Stimulated activated CD4-positive, alpha-beta T cell treated with anti-CD3 and anti-CD28 coated beads, TNF-alpha, amount 100 ng/mL, for 48 hours (primary cell): ENCODE measurements at regions not wholly inside any gene's neighbourhood (a gene's known extent, or its start where the extent isn't known, plus 50 kb on each side); places are given as distances from the start of the nearest gene placed in this dataset.
"Not testable (repeated sequence)": the region's sequence is repeated elsewhere in the genome, so short reads cannot be mapped to it uniquely, and the experiment has no call there.

Experiments used
- DNase-seq, 3 donors: peaks; one replicate each; pipeline ENCODE4 v3.0.0-alpha.2; 2020; ENCODE audit warnings: low read depth in 3 of 3

DNA sequence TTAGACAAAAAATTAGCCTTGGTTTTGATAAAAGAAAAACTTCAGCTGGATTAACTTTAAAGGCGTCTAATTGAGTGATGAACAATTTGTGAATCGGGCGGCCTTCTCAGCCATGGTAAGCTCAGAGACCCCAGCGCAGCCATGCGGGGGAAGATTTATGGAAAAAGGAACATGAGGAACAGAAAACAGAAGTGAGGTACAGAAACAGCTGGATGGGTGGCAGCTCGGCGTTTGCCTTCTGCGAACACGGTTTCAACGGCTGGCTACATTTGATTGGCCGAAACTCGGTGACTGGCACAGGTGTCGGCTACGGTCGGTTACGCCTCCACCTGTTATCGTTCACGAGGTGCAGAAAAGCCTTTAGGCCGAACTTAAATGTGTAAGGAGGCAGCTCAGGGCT, 401.4 kb upstream of the FAT1 start:
- DNase-seq, result no peak

DNA sequence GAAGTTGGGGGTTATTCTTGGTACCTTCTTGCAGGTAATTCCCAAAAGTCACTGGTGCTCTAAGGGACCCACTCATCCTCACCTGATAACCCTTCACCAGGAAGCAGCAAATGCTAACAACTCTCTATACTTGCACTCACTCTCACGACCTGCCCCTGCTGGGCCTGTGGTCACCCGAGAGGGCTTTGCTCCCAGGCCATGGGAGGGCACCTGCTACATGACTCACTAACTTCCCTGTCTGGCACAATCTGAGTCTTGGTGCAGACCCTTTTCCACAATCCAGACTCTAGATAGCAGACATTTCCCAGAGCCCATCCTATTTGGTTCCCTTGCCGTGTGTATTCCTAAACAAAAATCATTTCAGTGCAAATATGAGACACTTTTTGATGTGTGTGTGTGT, 403.8 kb upstream of the FAT1 start:
- no peak for DNase-seq

DNA sequence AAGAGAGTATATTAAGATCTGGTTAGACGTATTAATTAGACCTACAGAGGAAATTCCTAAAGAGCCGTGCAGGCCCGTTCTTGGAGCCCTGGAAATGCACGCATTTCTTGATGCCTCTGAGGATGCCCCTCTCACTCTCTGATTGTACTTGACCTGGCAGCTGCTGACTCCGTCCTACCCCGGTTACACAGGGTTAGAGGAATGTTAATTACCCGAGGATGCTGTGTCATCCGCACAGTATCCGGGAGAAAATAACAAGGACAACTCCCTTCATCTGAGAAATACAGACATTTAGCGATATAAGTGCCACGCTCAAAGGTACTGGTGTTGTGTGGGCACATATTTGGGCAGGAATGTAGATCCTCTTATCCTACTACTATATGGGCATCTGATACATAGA, 404.6 kb upstream of the FAT1 start:
- no peak for DNase-seq

DNA sequence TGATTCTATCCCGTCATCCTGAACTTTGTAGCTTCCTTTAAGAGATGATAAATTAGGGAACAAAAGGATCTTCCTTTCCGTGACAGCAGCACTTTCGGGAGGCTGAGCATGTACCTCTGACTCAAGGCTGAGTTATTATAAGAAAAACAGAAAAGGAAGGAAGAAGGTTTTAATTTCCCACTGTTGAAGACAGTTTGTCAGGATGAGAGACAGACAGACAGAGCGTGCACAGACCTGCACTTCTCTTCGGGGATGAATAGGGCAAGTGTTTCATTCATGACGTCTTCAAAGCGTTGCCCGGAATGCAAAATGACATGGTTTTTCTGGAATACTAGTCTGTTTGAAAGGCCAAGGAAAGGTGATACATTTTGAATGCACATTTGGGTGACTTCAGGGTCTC, 405.3 kb upstream of the FAT1 start:
- no peak for DNase-seq

DNA sequence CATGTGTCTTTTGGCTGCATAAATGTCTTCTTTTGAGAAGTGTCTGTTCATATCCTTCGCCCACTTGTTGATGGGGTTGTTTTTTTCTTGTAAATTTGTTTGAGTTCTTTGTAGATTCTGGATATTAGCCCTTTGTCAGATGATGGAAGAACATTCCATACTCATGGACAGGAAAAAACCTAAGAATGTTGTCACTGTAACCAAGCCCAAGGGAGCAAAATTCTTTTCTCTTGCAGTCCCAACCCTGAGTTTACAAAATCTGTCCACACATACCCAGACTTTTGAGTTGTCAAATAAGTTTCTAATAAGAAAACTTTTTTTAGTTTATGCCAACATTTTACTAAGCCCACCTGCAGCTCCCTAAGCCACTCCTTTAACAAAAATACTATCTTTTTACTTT, 408.2 kb upstream of the FAT1 start:
- DNase-seq, result not testable (repeated sequence)

DNA sequence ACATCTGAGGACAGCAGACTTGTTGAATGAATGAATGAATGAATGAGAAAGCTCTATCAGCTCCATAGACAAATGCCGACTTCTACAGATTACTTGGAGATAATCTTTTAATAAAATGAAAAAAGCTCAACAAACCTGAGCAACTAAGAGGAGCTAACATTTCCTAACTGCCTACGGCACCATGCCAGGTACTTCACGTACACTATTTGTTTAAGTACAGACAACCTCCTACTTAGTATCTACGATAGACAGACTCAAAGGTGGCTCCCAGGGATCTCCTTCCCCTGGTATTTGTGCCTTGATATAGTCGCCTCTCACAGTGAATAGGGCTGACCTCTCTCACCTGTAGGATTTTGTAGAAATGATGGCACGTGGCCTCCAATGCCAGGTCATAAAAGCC, 412.2 kb upstream of the FAT1 start:
- DNase-seq, result no peak

DNA sequence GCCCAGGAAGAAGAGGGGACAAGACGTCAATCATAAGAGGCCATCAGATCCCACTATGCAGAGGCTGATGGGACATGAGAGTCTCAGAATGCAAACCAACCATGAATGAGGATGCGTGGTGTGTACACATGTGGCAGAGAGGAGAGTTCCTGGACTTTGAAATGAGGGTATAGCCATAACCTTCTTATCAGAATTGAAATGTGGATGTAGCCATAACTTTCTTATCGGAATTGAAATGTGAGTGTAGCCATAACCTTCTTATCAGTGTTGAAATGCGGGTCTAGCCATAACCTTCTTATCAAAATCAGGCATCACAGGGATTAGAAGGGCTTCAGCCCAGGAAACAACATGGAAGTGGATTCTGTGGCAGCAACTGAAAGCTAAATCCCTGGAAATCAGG, 415.5 kb upstream of the FAT1 start:
- DNase-seq, result no peak

DNA sequence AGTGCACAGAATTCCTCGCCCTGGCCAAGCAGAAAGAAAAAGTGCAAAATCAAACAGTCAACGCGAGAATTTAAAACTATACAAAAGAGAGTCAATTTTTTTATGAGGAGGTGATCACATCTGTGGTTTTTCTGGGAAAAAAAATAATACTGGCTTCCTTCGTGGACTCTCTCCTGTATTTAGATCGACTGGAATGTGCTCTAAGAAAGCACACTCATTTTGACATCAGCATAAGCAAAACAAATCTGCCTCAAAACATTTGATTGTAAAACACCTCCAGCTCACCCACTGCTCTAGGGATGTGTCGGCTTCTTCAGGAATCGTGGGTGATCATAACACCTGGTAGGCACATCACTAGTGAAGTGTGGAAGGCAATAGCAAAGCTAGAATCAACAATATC, 417.4 kb upstream of the FAT1 start:
- no peak for DNase-seq

DNA sequence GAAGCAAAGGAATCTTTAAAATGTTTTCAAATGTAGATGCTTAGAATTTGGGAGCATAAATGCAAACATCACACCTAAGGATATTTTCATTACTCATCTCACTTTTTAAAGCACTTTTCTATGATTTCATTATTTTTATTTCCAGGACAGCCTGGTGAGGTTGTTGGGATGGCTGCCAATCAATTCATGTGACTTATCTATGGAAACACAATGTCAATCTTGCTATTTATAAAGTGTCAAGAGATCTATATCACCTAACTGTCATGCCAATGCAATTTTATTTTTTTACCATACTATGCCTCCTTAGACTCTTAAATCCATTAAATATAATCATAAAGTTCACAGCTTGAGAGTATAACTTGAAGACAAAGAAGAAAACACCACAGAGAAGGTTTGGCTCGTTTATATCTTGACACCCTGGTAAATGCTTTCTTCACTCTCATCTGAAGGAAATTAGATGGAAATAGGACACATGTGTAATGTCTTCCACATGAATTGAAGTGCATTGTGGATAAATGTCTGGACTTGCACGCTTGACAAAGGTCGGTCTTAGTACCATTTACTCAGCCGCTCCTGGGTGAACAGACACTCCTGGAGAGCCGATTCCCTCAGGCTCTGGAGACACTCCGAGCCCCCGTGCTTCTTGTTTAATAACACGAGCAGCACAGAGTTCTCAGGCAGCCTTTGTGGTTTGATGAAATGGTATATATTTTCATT, 425.7 kb upstream of the FAT1 start:
- DNase-seq, result no peak

DNA sequence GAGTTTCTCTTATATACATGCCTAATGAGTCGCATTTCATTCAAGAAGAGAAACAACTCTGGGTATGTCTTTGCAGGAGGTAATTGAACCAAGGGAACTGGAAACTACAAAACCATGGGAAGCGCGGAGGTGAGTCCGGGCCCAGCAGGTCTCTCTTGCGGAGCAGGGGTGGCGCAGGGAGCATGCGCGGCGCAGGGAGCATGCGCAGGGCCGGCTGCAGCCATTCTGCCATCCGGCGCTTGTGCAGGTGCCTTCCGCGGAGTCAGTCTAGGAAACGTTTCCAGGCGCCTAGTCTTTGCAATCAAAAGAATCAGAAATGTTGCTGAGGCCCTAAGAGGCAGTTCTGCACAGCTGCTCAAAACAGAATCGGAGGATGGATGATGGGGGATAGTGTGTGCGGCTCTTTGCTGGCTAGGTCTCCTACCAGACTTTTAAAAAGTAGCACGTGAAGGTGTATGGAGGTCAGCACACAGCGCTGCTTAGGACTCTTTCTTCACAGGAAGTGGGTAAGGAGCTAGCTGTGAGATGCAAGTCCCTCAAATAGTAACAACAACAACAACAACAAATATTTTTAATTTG, 433.8 kb upstream of the FAT1 start:
- no peak for DNase-seq

DNA sequence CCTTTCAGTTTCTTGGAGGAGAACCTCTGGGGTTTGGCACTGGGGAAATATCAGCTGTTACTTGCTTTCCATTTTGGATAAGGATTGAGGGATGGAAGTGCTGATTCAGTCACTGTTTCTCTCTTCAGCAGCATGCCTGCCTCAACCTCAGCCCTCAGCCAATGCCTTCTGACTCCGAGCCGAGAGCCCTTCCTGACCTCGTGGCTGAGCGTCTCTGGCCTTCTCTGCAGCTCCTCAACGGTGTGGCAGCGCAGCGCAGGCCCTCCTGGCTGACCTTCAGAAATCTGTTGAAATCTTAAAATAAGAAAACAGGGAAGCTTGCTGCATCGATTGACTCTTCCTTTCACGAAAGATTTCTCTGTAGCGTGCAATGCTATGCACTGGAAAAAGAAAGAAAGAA, 434.3 kb upstream of the FAT1 start:
- no peak for DNase-seq

DNA sequence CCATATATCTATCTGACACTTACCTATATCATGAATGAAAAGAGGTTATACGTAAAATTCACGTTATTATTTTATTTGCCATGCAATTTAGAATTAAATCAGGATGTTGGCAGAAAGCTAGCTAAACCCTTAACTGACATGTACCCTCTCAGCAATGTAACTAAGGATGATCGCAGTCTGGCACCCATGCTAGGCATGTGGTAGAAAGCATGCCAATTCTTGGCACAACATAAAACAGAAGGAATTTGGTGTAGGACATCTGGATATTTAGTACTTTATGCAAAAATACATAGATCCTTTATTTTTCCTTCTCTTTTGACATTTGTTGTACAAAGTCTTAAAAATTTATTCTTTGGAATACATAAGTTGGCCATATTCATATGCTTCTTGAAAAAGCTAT, 436.8 kb upstream of the FAT1 start:
- DNase-seq, result no peak

DNA sequence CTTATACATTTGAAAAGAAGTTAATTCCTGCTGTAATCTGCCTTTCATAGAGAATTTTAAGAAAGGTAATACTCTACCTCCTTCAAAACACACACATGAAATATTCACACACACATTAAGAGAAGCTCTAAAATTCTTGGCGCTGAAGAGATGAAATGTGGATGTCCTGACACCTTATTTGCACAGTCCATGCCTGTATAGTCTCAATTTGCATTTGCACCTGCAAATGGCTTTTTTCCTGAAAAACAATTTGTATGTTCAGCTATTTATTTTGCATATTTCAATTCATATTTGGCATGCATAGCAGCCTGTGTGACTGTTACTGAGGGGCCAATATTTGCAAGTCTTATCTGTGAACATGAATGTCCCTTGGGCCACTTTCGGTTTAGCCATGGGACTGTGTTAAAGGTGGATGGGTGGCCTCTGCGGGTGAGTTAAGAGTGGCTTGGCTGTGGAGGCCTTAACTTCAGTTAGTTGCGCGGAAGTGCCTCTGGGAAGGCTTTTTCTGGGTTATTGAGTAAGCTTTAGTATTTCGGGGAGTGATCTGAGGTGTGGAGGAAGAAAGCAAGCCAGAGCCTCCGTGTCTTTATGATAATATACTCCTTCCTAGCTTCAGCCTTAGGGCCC, 443.3 kb upstream of the FAT1 start:
- no peak for DNase-seq

DNA sequence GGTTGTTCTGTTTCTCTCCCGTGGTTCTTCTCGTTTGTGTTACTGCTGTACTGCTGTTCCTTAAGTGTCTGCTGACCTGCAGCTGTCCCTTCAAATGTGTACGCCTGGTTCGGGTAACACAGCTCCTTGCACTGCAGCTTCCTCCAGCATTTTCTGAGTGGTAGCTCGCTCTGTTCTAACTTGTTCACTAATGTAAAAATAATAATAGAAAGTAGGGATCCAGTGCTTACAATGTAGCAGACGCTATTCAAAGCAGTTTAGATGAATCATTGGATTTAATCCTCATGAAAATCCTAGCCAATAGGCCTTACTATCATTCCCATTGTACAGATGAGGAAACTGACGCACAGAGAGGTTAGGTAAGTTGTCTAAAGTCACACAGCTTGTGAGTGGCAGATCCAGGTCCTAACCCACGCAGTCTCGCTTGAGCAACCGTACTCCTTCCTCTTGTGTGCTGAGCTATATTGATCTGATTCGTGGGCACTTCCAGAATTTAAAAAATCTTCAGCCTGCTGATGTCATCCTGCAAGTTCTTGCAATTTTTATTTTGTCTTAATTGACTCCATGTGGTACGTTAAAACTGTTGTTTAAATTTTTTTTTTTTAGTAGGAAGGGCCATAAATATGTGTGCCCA, 448.2 kb upstream of the FAT1 start:
- no peak for DNase-seq

DNA sequence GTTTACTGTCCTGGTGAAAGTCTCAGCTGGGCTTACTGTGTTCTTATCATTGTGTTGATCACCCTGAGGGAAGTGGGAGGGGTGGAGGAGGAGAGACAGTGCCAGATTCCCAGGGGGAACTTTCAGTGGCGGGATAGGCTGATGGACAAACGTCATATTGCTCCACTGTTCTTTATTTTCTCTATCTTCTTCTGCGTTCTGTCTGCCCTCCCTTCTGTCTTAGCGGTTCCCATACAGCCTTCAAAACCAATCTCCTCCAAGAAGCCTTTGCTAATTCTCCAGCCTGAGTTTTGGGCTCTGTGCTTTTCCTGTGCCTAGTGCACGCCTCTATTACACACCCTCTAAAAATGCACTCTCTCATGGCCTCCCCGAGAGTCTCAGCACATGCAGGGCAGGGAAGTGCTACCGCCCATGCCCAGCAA, 448.7 kb upstream of the FAT1 start:
- DNase-seq, result no peak

DNA sequence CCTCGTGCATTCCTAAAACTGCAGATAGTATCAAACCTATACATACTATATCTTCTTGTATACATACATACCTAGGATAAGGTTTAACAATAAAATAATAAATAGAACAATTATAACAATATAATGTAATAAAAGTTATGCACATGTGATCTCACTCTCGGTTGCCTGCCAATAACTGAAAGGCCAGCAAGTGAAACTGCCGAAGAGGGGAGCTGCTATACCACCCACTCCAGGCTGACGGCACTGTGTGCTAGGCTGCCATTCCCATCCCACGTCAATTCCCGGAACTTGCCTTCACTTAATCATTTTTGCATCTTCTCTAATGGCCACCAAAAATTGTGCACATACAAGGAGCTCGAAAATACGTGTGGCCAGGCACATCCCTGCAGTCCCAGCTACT, 451.1 kb upstream of the FAT1 start:
- no peak for DNase-seq

DNA sequence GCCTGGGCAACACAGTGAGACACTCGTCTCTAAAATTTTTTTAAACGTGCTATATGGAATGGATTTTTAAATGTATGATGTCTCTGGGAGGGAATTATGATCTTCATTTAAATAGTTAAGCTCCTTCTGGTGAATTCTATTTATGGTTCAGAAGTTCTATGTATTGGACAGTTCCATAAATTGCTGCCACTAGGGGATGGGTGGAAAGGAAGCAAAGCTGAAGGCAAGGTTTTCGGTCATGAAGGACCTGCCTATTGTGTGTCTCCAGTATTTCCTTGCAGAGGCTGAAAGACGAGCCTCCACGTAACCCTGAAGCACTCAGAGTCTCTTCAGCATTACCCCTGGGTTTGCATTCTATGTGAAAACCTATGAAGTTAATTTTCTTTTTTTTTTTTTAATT, 451.5 kb upstream of the FAT1 start:
- no peak for DNase-seq

DNA sequence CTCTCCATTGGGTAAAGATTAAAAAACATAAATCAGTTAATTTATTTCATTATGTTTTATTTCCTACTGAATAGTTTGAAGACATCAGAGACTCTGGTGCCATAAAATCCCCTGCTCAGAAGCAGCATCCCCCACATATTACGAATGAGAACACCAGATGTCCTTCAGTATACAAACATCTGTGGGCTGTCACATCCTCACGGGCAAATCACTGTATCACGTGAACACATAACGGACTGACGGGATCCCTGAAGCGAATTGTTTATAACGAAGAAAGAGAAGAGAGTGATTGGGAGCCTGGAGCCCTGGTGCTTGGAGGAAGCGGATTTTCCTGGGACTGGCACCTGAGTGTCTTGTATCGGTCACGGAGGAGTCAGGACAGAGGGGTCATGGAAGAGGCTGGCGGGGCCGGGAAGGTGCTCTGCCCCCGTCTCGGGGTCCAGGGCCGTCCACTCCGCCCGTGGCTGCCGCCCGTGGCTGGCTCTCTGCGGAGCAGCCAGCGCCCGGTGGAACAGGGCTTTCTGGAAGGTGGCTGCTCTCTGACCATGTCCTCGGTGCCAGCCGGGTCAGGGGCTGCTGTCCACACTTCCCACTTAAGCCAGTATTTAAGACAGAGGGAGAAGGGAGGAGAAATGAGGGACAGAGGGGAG, 452.7 kb upstream of the FAT1 start:
- no peak for DNase-seq

DNA sequence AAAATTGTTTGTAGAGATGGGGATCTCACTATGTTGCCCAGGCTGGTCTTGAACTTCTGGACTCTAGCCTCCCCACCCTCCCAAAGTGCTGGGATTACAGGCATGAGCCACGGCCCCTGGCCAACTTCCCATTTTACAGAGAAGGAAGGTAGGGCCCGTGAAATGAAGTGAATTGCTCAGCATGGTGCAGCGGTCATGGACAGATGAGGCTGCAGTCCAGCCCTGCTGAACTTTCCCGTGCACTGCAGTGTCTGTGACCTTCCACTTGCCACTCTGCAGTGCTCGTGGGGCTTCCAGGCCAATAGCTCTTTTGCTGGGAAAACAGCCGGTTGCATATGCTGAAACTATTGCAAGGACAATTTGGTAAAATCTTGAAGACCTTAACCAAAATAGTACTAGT, 454.4 kb upstream of the FAT1 start:
- no peak for DNase-seq

DNA sequence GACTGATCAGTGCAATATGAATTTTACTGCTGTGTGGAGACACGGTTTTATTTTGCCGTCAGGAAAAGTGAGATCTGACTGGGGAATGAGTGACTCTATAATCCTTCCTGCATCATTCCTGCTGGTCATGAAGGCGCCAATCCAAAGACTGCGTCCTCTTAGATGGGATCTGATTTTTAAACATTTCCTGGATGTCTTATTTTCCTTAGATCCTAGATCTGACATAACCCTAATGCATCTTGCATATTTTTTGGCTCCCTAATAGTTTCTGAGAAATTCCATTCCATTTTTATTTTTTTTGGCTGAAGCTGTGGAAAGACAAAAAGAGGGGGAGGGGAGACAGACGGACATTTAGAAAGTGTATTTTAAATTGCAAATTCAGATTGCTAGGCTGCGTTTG, 454.9 kb upstream of the FAT1 start:
- no peak for DNase-seq

DNA sequence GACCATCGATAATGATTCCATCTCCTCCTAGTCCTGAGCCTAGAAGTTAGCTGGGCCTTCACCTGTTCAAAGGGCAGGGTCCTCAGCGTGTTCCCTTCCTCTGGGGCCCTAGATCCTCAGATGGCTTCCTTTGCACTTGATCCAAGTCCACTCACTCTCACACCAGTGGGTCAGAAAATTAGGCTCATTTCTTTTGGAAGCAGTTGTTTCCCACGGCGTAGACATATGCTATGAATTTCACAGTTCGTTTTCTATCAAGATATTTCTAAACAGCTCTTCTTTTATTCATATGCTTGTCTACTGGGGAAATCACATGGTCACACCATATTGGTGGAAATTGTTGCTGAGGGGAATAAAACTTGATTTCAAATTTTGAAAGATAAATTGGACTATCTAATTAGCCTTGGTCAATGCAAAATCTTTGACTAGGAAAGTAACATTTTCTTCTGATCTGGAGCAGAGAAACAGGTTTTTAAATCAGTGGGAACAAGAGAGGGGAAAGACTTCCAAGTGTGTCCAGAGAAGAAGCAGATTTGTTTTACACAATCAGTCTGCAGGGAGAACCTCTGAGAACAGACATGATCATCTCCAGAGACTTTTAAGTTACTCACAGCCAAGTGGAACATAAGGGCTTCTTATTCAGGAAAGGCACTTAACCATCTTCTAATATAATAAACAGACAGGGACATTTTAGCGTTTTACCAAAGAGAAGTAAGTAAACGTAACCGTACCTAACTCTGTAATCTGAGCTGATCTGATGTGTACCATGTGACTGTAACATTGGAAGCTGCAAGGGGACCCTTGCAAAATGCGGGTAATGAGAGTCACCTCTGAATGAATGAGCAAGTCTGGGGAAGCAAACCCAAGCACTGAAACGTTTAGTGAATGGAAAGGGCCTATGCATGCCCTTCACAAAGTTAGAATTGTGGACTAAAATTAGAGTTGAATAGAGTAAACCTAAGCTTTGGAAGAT, 455.7 kb upstream of the FAT1 start:
- DNase-seq, result no peak
